Forelimb muscle (tissue), 1 donor: ENCODE measurements at regions not wholly inside any gene's neighbourhood (a gene's known extent, or its start where the extent isn't known, plus 50 kb on each side); places are given as distances from the start of the nearest gene placed in this dataset.
"Not testable (repeated sequence)": the region's sequence is repeated elsewhere in the genome, so short reads cannot be mapped to it uniquely, and the experiment has no call there.

ENCODE experiments used
- DNase-seq: peaks from one replicate; pipeline ENCODE4 v3.0.0-alpha.2; 2013; ENCODE audit warnings: low read depth

DNA sequence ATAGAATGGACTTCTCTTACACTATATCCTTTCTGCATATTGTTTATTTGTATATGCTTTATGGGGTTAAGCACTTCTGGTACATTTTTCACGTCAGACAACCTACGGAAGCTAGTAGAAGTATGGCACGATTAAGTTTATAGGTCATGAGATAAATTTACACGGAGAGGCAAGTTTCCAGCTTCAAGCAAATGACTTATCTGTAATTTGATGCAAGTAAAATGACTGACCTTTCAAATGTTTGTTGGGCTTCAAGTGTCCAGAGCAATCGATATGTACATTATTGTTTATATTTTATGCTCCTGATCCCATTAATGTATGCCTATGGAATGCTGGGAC lies 97.5 kb upstream of the EFEMP1 start:
- DNase-seq, result no peak

DNA sequence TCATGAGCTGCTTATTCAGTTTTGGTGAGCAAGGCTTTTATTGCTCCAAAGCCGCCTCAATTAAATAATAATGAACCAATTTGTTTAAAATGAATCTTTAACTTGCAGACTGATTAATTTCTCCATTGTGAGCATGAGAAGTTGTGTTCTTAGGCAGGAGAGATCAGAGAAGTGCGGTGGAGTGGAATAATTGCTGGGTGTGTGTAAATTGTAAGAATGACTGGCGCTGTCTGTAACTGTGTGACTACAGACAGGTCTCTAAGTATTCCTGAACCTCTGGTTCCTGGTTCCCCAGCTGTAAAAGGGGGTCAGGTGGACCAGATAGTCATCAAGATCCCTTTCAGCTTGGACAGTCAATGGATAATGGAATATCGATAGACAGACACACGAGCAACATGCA lies 98.0 kb upstream of the EFEMP1 start:
- DNase-seq, result no peak

DNA sequence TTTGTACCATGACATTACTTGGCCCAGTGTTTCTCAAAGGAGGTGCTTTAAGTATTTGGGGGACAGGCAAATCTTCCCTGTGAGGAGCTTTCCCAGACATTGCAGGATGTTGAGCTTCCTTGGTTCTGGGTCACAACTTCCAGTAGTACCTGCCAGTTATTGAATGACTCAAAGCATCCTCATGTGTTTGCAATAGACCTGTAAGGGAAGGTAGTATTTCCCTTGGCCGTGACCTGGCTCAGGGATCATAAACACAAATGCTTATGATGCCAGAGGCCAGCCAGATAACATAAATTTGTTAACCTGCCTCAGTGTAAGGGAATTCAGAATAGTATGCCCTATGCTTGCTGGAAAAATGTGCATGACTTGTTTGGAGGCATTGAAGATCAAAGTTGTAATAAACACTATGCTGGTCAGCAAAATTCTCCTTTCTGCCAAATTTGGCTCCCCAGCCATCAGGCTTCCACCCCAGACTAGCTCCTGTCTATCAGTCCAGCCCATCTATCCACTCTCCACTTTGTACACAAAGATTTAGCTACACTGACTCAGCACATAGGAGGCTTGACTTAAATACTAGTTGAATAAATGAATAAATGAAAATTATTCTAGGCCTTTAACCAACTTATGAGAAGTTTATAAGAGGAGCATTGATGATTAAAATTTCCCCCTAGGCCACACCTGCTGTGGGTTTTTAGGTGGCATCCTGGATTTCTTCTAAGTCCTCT lies 102.0 kb upstream of the EFEMP1 start:
- DNase-seq, result no peak

DNA sequence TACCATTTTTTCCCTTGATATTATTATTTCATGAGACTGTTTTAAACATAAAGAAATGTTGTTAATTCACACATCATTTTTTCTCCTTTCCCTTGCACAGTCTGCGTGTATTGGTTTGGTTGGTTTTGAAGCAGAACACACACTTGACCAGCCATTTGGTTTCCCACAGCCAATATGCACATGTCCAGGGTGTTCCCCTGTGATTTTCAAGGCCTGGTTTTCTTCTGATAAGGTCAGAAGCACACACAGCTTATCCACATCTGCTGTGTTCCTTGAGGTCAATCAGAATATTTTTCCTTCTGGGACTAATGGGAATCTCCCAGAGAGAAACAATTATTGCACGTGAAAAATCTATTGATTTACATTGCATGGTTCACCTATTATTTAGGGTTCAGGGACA lies 103.2 kb upstream of the EFEMP1 start:
- no peak for DNase-seq

DNA sequence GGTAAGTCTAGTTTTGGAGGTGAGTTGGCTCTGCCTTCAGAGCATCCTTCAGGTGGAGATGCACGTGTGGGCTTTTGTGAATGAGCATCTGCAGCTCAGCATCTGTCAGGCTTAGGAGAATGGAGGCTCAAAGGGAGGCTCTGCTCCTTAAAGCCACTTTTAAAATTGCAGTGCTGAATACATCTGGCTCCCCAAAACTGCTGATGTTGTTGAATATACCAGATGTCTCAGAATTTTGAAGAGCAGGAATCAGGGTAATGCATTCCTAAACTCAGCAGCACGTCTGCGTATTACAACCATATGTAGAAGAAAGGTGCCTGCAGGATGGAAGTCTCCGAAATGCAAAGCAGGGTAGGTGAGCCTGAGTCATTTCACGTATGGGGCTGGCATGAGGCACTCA lies 106.5 kb upstream of the EFEMP1 start:
- no peak for DNase-seq

DNA sequence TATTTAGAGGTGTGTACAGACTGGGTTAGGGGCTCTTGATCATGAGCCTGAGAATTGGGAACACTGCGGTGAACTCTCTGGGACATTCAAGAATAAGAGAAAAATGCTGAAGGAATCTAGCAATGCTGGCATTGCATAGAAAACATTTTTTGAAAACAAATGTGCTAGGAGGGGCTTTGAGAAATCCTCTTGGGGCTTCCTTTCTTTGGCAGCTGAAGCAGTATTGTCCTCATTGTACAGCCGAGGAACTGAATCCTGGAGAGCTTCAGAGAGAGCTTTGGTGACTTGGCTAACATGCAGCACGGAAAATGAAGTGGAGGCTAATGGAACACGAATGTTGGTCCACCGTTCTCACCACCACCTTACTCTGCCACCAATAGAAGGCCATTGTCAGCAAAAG lies 107.3 kb upstream of the EFEMP1 start:
- no peak for DNase-seq

DNA sequence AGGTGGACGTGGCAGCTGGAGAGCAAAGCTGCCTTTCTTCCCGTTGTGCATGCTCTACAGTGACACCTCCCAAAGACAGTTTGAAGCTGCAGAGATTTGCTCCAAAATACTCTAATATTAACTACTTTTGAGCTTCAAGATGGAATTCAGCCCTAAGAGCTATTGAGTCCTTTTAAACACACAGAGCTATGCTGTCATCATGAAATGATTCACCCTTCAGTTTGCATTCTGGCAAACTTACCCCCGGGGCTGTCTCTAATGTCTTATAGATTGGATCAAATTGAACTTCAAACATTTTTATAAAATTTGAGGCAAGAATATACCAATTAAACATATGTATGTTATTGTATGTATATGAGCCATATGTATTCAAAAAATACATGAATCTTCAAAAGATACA lies 110.7 kb upstream of the EFEMP1 start:
- no peak for DNase-seq

DNA sequence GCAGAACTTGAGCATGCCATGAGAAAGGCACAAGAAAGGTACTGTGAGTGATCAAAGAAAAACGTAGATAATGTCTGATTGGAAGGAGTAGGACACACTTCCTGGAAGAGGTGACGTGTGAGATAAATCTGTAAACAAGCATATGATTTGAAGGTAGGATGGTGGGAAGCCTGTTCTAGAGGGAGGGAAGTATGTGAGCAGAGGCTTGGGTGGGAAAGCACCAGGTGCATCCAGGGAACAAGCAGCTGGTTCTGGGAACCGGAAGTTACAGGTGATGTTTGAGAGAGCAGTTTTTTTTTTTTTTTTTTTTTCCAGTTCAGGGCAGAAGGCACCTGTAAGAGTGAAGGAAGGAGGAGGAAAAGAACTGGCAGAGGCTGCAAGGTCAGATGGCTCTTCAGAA lies 116.6 kb upstream of the EFEMP1 start:
- no peak for DNase-seq

DNA sequence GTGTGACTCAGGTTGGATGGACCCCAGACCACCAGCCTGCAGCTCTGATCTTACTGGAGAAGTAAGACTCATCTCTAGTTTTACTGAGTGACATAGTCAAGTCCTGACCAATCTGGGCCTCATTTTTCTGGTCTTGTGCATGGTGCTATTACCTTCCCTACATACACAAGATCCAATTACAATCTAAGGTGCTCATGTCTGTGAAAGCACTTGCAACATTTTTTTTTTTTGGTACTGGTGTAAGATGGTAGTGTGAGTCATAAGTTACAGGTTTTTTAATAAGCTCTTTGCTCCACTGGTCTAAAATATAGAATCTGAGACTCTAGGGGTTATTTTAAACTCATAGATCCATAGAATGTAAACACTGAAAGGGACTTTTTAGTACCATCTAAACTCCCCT lies 117.3 kb upstream of the EFEMP1 start:
- no peak for DNase-seq

DNA sequence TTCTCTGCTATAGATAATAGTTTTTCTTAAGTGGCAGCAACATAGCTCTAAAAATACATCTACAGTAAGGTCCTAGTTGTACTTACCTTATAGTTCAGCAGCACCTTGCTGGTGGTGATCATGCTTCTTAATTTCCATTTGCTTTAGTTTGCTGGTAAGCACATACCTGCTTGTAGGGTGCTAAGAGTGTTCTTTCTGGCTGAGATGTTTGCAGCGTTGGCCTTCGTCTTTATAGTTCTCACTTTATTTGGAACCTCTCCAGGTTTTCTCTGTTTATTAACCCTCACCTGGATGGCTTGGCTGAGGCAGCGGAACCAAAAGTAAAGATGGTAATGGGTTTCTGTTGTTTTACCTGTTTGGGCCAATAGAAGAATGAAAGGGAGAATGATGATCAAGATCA lies 123.6 kb upstream of the EFEMP1 start:
- DNase-seq, result no peak

DNA sequence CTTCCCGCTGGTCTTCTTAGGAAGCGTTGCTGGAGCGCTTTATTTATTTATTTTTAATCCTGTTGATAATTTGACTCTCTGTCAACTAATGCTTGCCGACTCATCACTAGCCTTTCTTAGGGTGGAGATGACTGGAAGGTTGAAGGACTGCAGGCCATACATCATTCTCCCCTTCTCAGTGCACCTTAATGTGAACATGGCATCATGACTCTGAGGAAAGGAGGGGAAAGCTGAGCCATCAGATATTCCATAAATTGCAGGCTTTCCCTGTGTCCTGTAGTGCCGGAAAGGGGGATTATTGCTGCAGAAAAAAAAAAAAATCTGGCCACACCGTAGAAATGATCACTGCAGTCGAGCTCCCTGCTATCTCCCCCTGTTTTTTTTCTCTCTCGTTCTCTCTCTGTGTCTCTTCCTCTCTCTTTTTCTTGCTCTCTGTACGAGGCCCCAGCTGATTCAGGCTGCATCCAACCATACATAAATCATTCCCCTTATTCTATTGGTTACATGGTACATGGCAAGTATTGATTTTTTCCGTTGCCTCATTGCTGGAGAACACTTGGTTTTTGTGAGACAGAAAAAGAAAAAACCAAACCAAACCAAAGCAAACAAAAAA lies 125.8 kb upstream of the EFEMP1 start:
- DNase-seq, result no peak

DNA sequence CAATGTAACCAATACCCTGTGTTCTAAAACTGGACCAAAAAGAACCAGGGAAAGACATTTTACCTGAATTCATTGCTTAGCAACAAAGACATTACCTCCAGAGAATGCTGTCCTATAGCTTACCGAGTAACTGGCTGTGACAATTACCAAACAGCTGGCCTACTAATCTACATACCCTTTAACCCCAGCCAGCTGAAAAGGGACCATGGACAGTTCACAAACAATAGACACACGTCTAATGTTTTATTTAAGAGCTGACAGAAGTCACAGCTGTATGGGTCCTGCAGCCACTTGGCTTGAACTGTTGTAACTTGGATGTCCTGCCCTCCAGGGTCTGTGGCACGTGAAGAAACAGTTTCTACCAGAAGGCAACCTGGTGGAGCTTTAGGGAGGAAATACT lies 130.1 kb upstream of the EFEMP1 start:
- no peak for DNase-seq

DNA sequence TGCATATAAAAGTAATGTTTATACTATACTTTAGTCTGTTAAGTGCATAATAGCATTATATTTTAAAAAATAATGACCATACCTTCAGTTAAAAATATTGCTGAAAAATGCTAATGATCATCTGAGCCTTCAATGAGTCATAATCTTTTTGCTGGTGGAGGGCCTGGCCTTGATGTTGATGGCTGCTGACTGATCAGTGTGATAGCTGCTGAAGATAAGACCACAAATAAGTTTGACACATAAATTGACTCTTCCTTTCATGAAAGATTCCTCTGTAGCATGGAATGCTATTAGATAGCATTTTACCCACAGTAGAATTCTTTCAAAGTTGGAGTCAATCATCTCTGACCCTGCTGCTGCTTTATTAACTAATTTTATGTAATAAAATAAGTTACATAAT lies 128.4 kb upstream of the CCDC85A start:
- no peak for DNase-seq

DNA sequence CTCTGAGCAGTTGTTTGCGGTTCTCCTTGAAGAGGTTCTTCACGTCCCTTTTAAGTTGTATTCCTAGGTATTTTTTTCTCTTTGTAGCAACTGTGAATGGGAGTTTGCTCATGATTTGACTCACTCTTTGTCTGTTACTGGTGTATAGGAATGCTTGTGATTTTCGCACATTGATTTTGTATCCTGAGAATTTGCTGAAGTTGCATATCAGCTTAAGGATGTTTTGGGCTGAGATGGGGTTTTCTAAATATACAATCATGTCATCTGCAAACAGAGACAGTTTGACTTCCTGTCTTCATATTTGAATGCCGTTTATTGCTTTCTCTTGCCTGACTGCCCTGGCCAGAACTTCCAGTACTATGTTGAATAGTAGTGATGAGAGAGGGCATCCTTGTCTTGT lies 122.5 kb upstream of the CCDC85A start:
- DNase-seq, result not testable (repeated sequence)

DNA sequence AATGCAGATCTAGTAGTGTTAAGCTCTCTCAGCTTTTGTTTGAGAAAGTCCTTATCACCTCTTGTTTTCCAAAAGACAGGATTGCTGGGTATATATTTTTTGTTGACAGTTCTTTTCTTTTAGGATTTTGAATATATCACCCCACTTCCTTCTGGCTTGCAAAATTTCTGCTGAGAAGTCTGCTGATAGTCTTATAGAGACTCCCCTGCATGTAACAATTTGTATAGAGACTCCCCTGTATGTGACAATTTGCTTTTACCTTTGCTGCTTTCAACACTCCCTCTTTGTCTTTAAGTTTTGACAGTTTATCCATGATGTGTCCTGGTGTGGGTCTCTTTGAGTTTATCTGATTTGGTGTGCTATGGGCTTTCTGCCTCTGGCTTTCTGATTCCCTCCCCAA lies 115.0 kb upstream of the CCDC85A start:
- DNase-seq, result no peak

DNA sequence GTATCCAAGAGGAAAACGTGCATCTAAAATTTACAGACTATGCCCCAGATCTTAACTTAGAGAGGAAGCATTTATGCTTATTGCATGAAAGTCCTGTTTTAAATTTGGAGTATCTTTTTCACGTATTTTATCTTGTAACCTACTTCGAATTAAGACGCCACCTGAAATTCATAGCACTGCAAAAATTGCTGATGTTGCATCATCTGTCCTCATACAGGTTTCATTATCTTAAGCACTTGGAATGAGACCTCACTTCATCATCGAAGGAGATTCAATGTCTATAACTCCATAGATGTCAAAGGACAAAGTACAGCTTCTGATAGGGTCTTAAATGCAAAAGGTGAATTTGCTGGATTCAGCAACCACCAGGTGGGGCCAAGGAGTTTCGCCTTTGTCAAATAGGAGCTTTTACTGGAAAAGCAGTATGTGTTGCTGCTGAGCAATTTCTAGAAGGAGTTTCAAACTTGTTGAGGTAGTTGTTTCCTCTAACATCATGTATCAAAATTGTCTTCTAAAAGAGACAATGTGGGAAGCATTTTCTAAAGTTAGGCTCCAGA lies 106.4 kb upstream of the CCDC85A start:
- no peak for DNase-seq

DNA sequence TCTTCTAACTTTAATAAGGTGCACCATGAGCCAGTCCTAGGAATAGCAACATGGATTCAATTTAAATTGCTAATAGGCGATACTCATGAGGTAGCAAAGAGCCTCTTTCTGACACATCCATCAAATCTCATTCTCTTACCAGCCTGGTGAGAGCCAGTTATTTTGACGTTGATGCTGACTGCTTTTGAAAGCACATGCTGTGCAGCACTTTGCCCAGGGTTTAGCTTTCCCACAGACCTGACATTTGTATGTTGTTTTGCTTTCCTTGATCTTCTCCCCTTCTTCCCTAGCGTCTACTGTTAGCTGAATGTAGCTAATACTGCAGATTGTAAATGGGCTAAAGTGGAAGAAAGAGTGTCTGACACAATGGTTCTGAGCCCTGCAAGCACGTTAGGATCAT lies 101.1 kb upstream of the CCDC85A start:
- DNase-seq, result no peak

DNA sequence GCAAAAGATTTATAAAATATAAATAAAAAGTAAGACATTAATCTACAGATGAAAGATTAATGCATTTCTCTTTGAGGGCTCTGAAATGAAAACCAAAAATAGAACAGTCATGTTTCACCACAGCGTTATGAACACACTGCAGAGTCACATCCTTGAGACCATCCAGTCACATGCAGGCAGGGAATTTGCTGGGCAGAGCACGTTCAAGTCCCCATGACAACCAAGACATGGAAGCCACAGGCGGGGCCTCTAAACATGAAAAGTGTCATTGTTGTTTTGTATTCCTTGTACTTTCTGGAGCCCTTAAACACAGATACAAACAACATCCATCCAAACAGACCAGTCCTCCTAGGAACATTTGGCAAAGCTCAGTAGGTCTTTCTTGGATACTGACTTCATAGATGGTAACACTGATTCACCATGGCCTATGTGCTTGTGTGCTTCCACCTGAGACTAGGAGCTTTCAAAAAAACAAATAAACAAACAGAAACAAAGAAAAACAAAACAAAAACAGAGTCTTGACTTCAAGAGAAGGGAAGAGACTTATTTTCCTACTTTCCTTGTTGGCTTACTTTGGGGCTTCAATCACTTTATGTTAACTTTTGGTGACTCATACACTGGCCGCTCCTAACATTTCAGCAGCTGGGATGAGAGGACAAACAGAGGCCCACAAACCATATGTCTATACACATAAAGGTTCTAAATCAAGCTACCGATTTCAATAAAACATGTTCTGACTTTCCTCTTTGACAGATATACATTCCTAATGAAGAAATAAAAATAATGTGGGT lies 99.5 kb upstream of the CCDC85A start:
- DNase-seq, result no peak

DNA sequence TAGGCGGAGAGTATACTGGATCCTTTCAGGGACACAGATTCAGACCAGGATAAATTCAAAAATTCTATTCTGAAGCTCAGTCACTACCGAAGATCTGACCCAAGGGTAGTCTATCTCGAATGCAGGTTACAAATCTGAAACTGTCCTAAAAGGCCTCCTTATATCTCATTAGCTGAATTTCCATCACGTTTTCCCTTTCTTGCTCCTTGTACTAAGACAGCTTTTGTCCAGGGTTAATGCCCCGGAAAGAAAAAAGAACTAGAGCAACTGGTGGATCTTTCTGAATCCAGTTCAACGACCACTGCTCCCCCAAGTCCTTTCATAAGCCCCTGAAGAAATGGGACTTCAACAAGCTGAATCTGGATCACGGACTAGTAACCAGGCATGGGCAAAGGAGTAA lies 97.5 kb upstream of the CCDC85A start:
- no peak for DNase-seq

DNA sequence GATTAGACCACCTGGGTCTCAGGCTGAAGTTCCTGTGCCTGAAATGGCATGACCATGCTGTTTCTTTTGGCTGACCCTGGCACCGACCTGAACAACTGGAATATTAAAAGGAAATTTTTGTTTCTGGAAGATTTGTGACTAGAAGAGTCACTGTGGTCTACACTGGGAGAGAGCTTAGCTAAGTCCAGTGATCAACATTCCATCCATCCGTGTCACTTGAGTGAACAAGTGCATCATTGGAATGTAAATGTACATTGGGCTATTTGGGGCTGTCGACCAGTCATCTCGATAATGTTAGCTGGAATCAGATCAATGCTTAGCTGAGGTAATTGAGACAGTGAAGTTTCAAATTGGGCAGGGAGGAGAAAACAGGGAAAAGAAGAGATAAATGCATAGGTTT lies 95.4 kb upstream of the CCDC85A start:
- DNase-seq, result no peak

DNA sequence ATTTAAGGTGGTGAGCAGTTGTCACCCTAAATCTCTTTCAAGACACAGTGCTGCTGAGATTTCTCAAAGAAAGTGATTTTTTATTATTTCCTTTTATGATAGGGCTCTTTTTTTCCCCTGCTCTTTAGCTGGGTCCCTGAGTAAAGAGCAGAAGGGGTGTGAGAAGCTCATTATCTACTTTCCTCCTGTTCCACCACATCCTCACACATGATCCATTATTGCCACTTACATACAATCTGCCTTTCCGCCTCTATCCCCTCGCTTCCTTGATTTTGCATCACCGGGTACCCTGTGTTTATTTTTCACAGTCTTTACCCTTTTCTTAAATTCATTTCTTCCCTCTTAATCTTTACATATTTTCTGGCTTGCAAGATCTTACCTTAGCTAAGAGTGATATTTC lies 93.9 kb upstream of the CCDC85A start:
- no peak for DNase-seq

DNA sequence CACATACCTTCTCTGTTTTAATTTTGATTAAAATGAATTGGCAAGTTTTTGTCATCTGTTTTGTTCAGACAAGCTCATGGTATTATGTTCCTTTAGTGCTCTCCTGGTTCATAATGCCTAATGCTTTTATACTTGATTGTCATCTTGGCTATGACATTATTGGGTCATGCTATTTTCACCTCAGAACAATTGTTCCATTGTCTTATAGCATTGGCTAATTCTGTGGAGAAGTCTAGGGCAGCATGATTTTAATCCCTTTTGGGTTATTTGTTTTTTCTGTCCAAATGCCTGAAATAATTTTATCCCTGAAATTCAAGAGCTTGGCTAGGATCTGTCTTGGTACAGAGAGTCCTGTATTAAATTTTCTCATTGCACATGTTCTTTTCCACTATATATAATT lies 83.8 kb upstream of the CCDC85A start:
- DNase-seq, result no peak

DNA sequence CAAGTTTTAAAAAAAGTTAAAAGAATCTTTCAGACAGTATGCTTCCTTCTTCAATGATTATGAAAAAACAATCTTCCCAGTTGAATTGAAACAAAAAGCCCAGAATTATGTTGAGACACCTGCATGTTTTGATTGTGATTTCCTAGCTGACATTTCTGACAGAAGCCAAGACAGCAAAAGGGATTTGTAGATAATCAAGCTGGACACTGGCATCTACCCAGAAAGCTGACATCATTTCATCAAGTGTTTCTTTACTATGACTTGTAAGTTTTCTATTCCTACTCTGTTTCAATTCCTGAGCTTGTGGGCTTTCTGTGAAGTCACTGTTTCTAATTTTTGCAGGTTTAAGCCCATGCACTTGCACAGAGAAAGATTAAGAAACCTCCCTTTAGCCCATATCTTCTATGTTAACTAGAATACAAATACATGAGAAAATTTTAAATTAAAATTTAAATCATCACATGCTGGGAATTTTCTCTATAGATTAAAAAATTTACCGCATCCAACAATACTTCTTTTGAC lies 82.9 kb upstream of the CCDC85A start:
- DNase-seq, result no peak
